Sigmoid colon (tissue), 6 donors: ENCODE measurements at regions not wholly inside any gene's neighbourhood (a gene's known extent, or its start where the extent isn't known, plus 50 kb on each side); places are given as distances from the start of the nearest gene placed in this dataset.

ENCODE experiments used
- DNase-seq: peaks from one replicate; pipeline ENCODE4 v3.0.0-alpha.2; 2019
- H3K27ac ChIP-seq, 4 donors: fragments of 200-600 bp; sonication (generic); one replicate each; pipeline ENCODE4 v1.5.1; 2016 to 2019; ENCODE audit warnings: mild to moderate bottlenecking in 1 of 4
- H3K27me3 ChIP-seq, 3 donors: fragments of 200-600 bp; sonication (generic); one replicate each; pipeline ENCODE4 v1.5.1; 2019; ENCODE audit warnings: mild to moderate bottlenecking in 1 of 3
- H3K36me3 ChIP-seq, 4 donors: fragments of 200-600 bp; sonication (generic); one replicate each; pipeline ENCODE4 v1.5.1; 2016 to 2019
- H3K4me1 ChIP-seq, 4 donors: fragments of 200-600 bp; sonication (generic); one replicate each; pipeline ENCODE4 v1.5.1; 2017 to 2019
- H3K4me3 ChIP-seq, 4 donors: fragments of 200-600 bp; sonication (generic); one replicate each; pipeline ENCODE4 v1.5.1; 2017 to 2019; ENCODE audit warnings: mild to moderate bottlenecking in 2 of 4, moderate library complexity in 1 of 4
- H3K9me3 ChIP-seq, 4 donors: fragments of 200-600 bp in 3 of 4; sonication (generic) in 3 of 4; one replicate each; pipeline versions ENCODE4 v1.5.1 to v1.6.1; 2013 to 2019
- EP300 ChIP-seq, 4 donors: sonication (generic); formaldehyde crosslinking; IDR thresholded peaks; one replicate each; pipeline ENCODE4 v1.6.1; 2017; ENCODE audit warnings: antibody characterized with exemption in 4 of 4
- POLR2A ChIP-seq, 2 donors: fragments of 450-650 bp; IDR thresholded peaks; one replicate each; pipeline ENCODE4 v1.6.1; 2016; ENCODE audit warnings: antibody characterized with exemption in 2 of 2, mild to moderate bottlenecking in 2 of 2, moderate library complexity in 2 of 2
- POLR2AphosphoS5 ChIP-seq, 4 donors: sonication (generic); formaldehyde crosslinking; IDR thresholded peaks; one replicate each; pipeline ENCODE4 v1.6.1; 2017; ENCODE audit warnings: antibody characterized with exemption in 4 of 4
- WGBS, 2 donors: extraction: QIAGEN DNeasy Blood & Tissue Kit; methylation state at CpG; one replicate each; pipeline ENCODE4 v1.1.7; 2013; 5-methylcytosine and 5-hydroxymethylcytosine counted together
- intact Hi-C: fragments of 100-400 bp; cut with DNase I; formaldehyde crosslinking; loops from one replicate; pipeline ENCODE4 v1.15.1; 2023
- TF ChIP-seq, protein P1 (sequence below), 4 experiments: fragments of 450-650 bp in 3 of 4; fragments of 200-600 bp in 1 of 4; IDR thresholded peaks; one replicate each; pipeline ENCODE4 v1.5.1; 2016 to 2019; ENCODE audit warnings: antibody characterized with exemption in 4 of 4, mild to moderate bottlenecking in 3 of 4, moderate library complexity in 2 of 4
- donor health status: healthy with polysubstance abuse.
- donor health status: healthy.

DNA sequence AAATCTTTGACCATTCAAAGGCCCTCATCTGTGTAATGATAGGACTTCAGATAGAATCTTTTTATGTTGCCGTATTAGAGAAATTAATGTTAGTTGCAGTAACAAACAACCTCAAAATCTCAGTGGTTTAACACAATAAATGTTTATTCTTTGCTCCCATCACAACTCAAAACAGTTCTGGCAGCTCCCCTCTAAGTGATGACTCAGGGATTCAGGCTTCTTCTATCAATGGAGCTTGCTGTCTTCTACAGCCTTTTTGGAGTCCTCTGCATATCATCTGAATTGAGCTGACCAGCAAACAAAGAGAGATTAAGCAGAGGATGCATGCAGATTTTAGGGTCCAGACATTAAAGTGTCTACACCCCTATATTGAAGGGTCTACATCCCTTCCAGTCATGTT lies 59.1 kb upstream of the RAB3GAP2 start:
- WGBS, 2 donors = 86 to 90% methylated on average over 1 of the region's 1 CpG
- intact Hi-C loops = no loop called here
- Histone ChIP-seq H3K27me3 (no peaks in the 10 kb centered on the region), H3K4me1 (no peaks in the 10 kb centered on the region), H3K9me3 (no peaks in the 10 kb centered on the region), H3K27ac (no peak overlapping the region), H3K4me3 (no peak overlapping the region), H3K36me3 (no peaks in the 10 kb centered on the region)
- no peak for TF ChIP-seq EP300 (IDR thresholded peaks at IDR 0.05)
- TF ChIP-seq, protein P1, sequence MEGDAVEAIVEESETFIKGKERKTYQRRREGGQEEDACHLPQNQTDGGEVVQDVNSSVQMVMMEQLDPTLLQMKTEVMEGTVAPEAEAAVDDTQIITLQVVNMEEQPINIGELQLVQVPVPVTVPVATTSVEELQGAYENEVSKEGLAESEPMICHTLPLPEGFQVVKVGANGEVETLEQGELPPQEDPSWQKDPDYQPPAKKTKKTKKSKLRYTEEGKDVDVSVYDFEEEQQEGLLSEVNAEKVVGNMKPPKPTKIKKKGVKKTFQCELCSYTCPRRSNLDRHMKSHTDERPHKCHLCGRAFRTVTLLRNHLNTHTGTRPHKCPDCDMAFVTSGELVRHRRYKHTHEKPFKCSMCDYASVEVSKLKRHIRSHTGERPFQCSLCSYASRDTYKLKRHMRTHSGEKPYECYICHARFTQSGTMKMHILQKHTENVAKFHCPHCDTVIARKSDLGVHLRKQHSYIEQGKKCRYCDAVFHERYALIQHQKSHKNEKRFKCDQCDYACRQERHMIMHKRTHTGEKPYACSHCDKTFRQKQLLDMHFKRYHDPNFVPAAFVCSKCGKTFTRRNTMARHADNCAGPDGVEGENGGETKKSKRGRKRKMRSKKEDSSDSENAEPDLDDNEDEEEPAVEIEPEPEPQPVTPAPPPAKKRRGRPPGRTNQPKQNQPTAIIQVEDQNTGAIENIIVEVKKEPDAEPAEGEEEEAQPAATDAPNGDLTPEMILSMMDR (IDR thresholded peaks at IDR 0.05) = no peak
- TF ChIP-seq POLR2A (IDR thresholded peaks at IDR 0.05) = no peak
- no peak for TF ChIP-seq POLR2AphosphoS5 (IDR thresholded peaks at IDR 0.05)
- no peak for DNase-seq

- H3K9me3 ChIP-seq = no peaks in the 10 kb centered on the region
- H3K27ac ChIP-seq = no peak overlapping the region
- no peaks in the 10 kb centered on the region for H3K27me3 ChIP-seq
- no peaks in the 10 kb centered on the region for H3K36me3 ChIP-seq
- 66 to 74% methylated on average over 3 of the region's 3 CpGs for WGBS, 2 donors
- no peak overlapping the region for H3K4me3 ChIP-seq
- DNase-seq = no peak
- H3K4me1 ChIP-seq = no peaks in the 10 kb centered on the region
- TF ChIP-seq POLR2AphosphoS5 (IDR thresholded peaks at IDR 0.05) (no peak), POLR2A (IDR thresholded peaks at IDR 0.05) (no peak), EP300 (IDR thresholded peaks at IDR 0.05) (no peak)
- TF ChIP-seq, protein P1 (IDR thresholded peaks at IDR 0.05) = no peak
- intact Hi-C loops = no loop called here
These were observed 58.0 kb upstream of the RAB3GAP2 start for GRCh38 chr1:220330265-220330664.

GRCh38 chr1:220327106-220327505 lies 54.9 kb upstream of the RAB3GAP2 start:
- intact Hi-C loops = no loop called here
- no peak for DNase-seq
- Histone ChIP-seq H3K4me3 (no peak overlapping the region), H3K27me3 (no peaks in the 10 kb centered on the region), H3K4me1 (no peaks in the 10 kb centered on the region), H3K36me3 (no peaks in the 10 kb centered on the region), H3K27ac (no peak overlapping the region), H3K9me3 (no peaks in the 10 kb centered on the region)
- whole genome bisulfite sequencing, 2 donors = 67 to 90% methylated on average over 6 of the region's 6 CpGs
- no peak for TF ChIP-seq POLR2A (IDR thresholded peaks at IDR 0.05)

DNA sequence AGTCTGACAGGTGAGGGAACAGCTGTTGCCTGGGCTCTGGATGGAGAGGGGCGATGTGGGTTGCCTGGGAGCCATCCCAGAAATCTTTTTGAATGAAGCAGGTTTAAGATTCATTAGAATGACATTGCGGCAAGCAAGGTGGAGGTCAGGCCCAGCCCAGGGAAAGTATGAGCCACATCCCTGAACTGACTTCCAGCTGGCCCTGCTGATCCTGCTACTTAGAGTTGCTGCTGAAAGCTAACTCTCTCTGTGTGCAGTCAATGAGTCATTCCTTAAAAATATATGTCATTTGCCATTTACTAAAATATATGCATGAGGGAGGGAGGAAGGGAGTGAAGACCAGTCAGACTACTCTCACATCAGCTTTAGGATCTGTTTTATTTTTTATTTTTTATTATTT lies 54.3 kb upstream of the RAB3GAP2 start:
- TF ChIP-seq EP300 (IDR thresholded peaks at IDR 0.05) (no peak), POLR2AphosphoS5 (IDR thresholded peaks at IDR 0.05) (no peak), POLR2A (IDR thresholded peaks at IDR 0.05) (no peak)
- TF ChIP-seq, protein P1 (IDR thresholded peaks at IDR 0.05) = no peak
- H3K27ac ChIP-seq = no peak overlapping the region
- H3K27me3 ChIP-seq = no peaks in the 10 kb centered on the region
- intact Hi-C loops = no loop called here
- WGBS, 2 donors = 94 to 97% methylated on average over 2 of the region's 2 CpGs
- no peaks in the 10 kb centered on the region for H3K9me3 ChIP-seq
- H3K36me3 ChIP-seq = no peaks in the 10 kb centered on the region
- no peaks in the 10 kb centered on the region for H3K4me1 ChIP-seq
- no peak for DNase-seq
- H3K4me3 ChIP-seq = no peak overlapping the region

DNA sequence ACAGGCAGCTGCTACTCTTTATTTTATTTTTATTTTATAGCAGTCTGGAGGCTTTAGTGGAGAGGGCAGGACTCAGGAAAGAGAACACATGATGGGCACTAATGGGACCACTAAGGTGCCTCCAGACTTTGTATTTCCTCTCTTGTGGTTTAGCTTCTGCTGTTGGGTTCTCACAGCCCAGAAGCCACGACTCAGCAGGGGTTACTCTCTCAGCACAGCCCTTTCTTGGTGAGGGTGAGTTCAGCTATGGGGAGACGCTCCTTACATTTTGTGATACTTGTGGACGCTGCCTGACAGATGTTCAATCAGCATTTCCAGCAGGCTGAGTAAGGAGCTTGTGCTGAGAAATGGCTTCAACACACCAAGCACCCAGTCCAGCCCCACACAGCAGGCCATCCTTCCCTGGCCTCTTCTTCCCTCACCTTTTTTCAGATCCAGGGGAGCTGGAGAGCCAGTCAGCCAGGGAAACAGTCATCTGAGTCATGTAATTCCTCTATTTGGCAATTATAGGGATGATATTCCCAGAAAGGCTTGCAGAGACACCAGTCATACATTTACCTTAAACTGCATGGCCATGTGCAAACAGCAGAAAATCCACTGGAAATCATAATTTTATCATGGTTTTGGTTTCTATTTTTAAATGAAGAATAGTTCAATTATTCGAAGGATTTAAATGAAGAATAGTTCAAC lies 53.2 kb upstream of the RAB3GAP2 start:
- Histone ChIP-seq H3K4me3 (no peak overlapping the region), H3K9me3 (no peaks in the 10 kb centered on the region), H3K4me1 (no peaks in the 10 kb centered on the region), H3K27ac (no peak overlapping the region), H3K27me3 (no peaks in the 10 kb centered on the region), H3K36me3 (no peaks in the 10 kb centered on the region)
- no peak for DNase-seq
- WGBS, 2 donors = 73 to 80% methylated on average over 4 of the region's 4 CpGs
- TF ChIP-seq, protein P1 (IDR thresholded peaks at IDR 0.05) = no peak
- TF ChIP-seq EP300 (IDR thresholded peaks at IDR 0.05) (no peak), POLR2AphosphoS5 (IDR thresholded peaks at IDR 0.05) (no peak), POLR2A (IDR thresholded peaks at IDR 0.05) (no peak)
- intact Hi-C loops = no loop called here
